ENCODE measurements at regions not wholly inside any gene's neighbourhood (a gene's known extent, or its start where the extent isn't known, plus 50 kb on each side); places are given as distances from the start of the nearest gene placed in this dataset.

- H3K9me3 Mint-ChIP-seq (ENCODE audit: low read depth, unreplicated experiment), result no peaks in the 10 kb centered on the region
- intact Hi-C loops (cut with micrococcal nuclease; ENCODE audit: unreplicated experiment), result no loop called here
- no peaks in the 10 kb centered on the region for H3K27me3 Mint-ChIP-seq (ENCODE audit: unreplicated experiment)
These were observed 1049.0 kb upstream of the NR2F2 start for GRCh38 chr15:95281470-95281869.

GRCh38 chr15:95284492-95284891 lies 1046.0 kb upstream of the NR2F2 start:
- CTCF ChIA-PET, result no interaction called here
- BruUV-seq (replicated peaks), result no TSS peak
- Mint-ChIP-seq H3K27ac (ENCODE audit: unreplicated experiment) (no peak overlapping the region), H3K27me3 (ENCODE audit: unreplicated experiment) (no peaks in the 10 kb centered on the region), H3K4me1 (ENCODE audit: low read depth, unreplicated experiment) (no peaks in the 10 kb centered on the region), H3K4me3 (ENCODE audit: low read depth, unreplicated experiment) (no peak overlapping the region), H3K36me3 (ENCODE audit: insufficient read depth, unreplicated experiment) (no peaks in the 10 kb centered on the region), H3K9me3 (ENCODE audit: low read depth, unreplicated experiment) (no peaks in the 10 kb centered on the region)
- no peak for TF ChIP-seq CTCF (IDR thresholded peaks at IDR 0.05; ENCODE audit: unreplicated experiment)
- no peak for DNase-seq
- intact Hi-C loops (cut with micrococcal nuclease; ENCODE audit: unreplicated experiment), result no loop called here

More at GRCh38 chr15:95281470-95281869, 1049.0 kb upstream of the NR2F2 start:
- TF ChIP-seq CTCF (IDR thresholded peaks at IDR 0.05; ENCODE audit: unreplicated experiment), result no peak
- H3K27ac Mint-ChIP-seq (ENCODE audit: unreplicated experiment), result no peak overlapping the region
- no peaks in the 10 kb centered on the region for H3K4me1 Mint-ChIP-seq (ENCODE audit: low read depth, unreplicated experiment)
- H3K36me3 Mint-ChIP-seq (ENCODE audit: insufficient read depth, unreplicated experiment), result no peaks in the 10 kb centered on the region
- DNase-seq, result no peak
- no TSS peak for BruUV-seq (replicated peaks)
- CTCF ChIA-PET, result interaction anchor here (1.4 kb wide), 1 partner anchor 12 kb away, joined by 3 read pairs; no protein-coding TSS in a partner anchor
- H3K4me3 Mint-ChIP-seq (ENCODE audit: low read depth, unreplicated experiment), result no peak overlapping the region

- H3K9me3 Mint-ChIP-seq (ENCODE audit: low read depth, unreplicated experiment), result no peaks in the 10 kb centered on the region
- H3K4me3 Mint-ChIP-seq (ENCODE audit: low read depth, unreplicated experiment), result no peak overlapping the region
- no peak for TF ChIP-seq CTCF (IDR thresholded peaks at IDR 0.05; ENCODE audit: unreplicated experiment)
- intact Hi-C loops (cut with micrococcal nuclease; ENCODE audit: unreplicated experiment), result no loop called here
- no peaks in the 10 kb centered on the region for H3K27me3 Mint-ChIP-seq (ENCODE audit: unreplicated experiment)
- H3K4me1 Mint-ChIP-seq (ENCODE audit: low read depth, unreplicated experiment), result no peaks in the 10 kb centered on the region
- no TSS peak for BruUV-seq (replicated peaks)
- no peak for DNase-seq
- no peaks in the 10 kb centered on the region for H3K36me3 Mint-ChIP-seq (ENCODE audit: insufficient read depth, unreplicated experiment)
- CTCF ChIA-PET, result no interaction called here
- H3K27ac Mint-ChIP-seq (ENCODE audit: unreplicated experiment), result no peak overlapping the region
These were observed 1045.5 kb upstream of the NR2F2 start for GRCh38 chr15:95284933-95285421.

GRCh38 chr15:95286352-95286880 lies 1044.1 kb upstream of the NR2F2 start:
- Mint-ChIP-seq H3K4me1 (ENCODE audit: low read depth, unreplicated experiment) (no peaks in the 10 kb centered on the region), H3K27ac (ENCODE audit: unreplicated experiment) (no peak overlapping the region), H3K9me3 (ENCODE audit: low read depth, unreplicated experiment) (no peaks in the 10 kb centered on the region), H3K36me3 (ENCODE audit: insufficient read depth, unreplicated experiment) (no peaks in the 10 kb centered on the region), H3K27me3 (ENCODE audit: unreplicated experiment) (no peaks in the 10 kb centered on the region), H3K4me3 (ENCODE audit: low read depth, unreplicated experiment) (no peak overlapping the region)
- no peak for DNase-seq
- intact Hi-C loops (cut with micrococcal nuclease; ENCODE audit: unreplicated experiment), result no loop called here
- no TSS peak for BruUV-seq (replicated peaks)
- CTCF ChIA-PET, result no interaction called here
- TF ChIP-seq CTCF (IDR thresholded peaks at IDR 0.05; ENCODE audit: unreplicated experiment), result no peak

Measured in Calu3 (cell line).